ENCODE measurements at regions not wholly inside any gene's neighbourhood (a gene's known extent, or its start where the extent isn't known, plus 50 kb on each side); places are given as distances from the start of the nearest gene placed in this dataset.
"Not testable (repeated sequence)": the region's sequence is repeated elsewhere in the genome, so short reads cannot be mapped to it uniquely, and the experiment has no call there.

- no peak for TF ChIP-seq CTCF (IDR thresholded peaks at IDR 0.05; ENCODE audit: low read depth, low read length)
- no peak overlapping the region for H3K4me3 ChIP-seq (replicated peaks in 1 of 2; ENCODE audit: low read depth in 2 of 2, low read length in 2 of 2)
- DNase-seq (ENCODE audit: low read depth in 2 of 2): peak in 1 of 2 donors; percentile 19
Measured at GRCh38 chr4:13821522-13821921, 194.0 kb upstream of the BOD1L1 start.

GRCh38 chr4:13825822-13826221 lies 198.3 kb upstream of the BOD1L1 start:
- not testable (repeated sequence) for DNase-seq (ENCODE audit: low read depth in 2 of 2); H3K4me3 ChIP-seq (replicated peaks in 1 of 2; ENCODE audit: low read depth in 2 of 2, low read length in 2 of 2)

- no peak overlapping the region for H3K4me3 ChIP-seq (replicated peaks in 1 of 2; ENCODE audit: low read depth in 2 of 2, low read length in 2 of 2)
- TF ChIP-seq CTCF (IDR thresholded peaks at IDR 0.05; ENCODE audit: low read depth, low read length): no peak
- DNase-seq (ENCODE audit: low read depth in 2 of 2): peak in 1 of 2 donors; percentile 31
Measured at GRCh38 chr4:13829457-13829856, 201.9 kb upstream of the BOD1L1 start.

GRCh38 chr4:13830449-13830848 lies 202.9 kb upstream of the BOD1L1 start:
- TF ChIP-seq CTCF (IDR thresholded peaks at IDR 0.05; ENCODE audit: low read depth, low read length): no peak
- H3K4me3 ChIP-seq (replicated peaks in 1 of 2; ENCODE audit: low read depth in 2 of 2, low read length in 2 of 2): no peak overlapping the region
- DNase-seq (ENCODE audit: low read depth in 2 of 2): no peak

GRCh38 chr4:13833171-13833804 lies 205.8 kb upstream of the BOD1L1 start:
- no peak for DNase-seq (ENCODE audit: low read depth in 2 of 2)
- H3K4me3 ChIP-seq (replicated peaks in 1 of 2; ENCODE audit: low read depth in 2 of 2, low read length in 2 of 2): no peak overlapping the region
- TF ChIP-seq CTCF (IDR thresholded peaks at IDR 0.05; ENCODE audit: low read depth, low read length): no peak

GRCh38 chr4:13836946-13837912 lies 209.7 kb upstream of the BOD1L1 start:
- TF ChIP-seq CTCF (IDR thresholded peaks at IDR 0.05; ENCODE audit: low read depth, low read length): no peak
- H3K4me3 ChIP-seq (replicated peaks in 1 of 2; ENCODE audit: low read depth in 2 of 2, low read length in 2 of 2): no peak overlapping the region
- no peak for DNase-seq (ENCODE audit: low read depth in 2 of 2)

- TF ChIP-seq CTCF (IDR thresholded peaks at IDR 0.05; ENCODE audit: low read depth, low read length): no peak
- no peak for DNase-seq (ENCODE audit: low read depth in 2 of 2)
- no peak overlapping the region for H3K4me3 ChIP-seq (replicated peaks in 1 of 2; ENCODE audit: low read depth in 2 of 2, low read length in 2 of 2)
Measured at GRCh38 chr4:13840502-13841190, 213.1 kb upstream of the BOD1L1 start.

Data from cardiac fibroblast (primary cell).